Astrocyte of the spinal cord (primary cell): ENCODE measurements at regions not wholly inside any gene's neighbourhood (a gene's known extent, or its start where the extent isn't known, plus 50 kb on each side); places are given as distances from the start of the nearest gene placed in this dataset.

Source experiments
- DNase-seq: peaks from one replicate; pipeline ENCODE4 v3.0.0; 2011; ENCODE audit warnings: low read depth, low spot score
- H3K4me3 ChIP-seq: 2 replicates; pipeline ENCODE4 v1.5.1; 2011; ENCODE audit warnings: low read depth, mild to moderate bottlenecking, low read length, moderate library complexity
- CTCF ChIP-seq: IDR thresholded peaks from 2 replicates; pipeline ENCODE4 v1.5.1; 2012; ENCODE audit warnings: low read depth, mild to moderate bottlenecking, low read length, inconsistent platforms
- in situ Hi-C: cut with HindIII; loops from 2 replicates; pipeline ENCODE4 v1.10.0; 2017; ENCODE audit warnings: low sequenced_read_pairs

- no peak for DNase-seq
- in situ Hi-C loops: no loop called here
- no peak overlapping the region for H3K4me3 ChIP-seq
- TF ChIP-seq CTCF: no peak
Measured at GRCh38 chr22:22085702-22086500, 103.3 kb upstream of the TOP3B start.

- H3K4me3 ChIP-seq: no peak overlapping the region
- in situ Hi-C loops: no loop called here
- DNase-seq: no peak
- TF ChIP-seq CTCF: no peak
Measured at GRCh38 chr22:22084089-22084711, 101.6 kb upstream of the TOP3B start.

GRCh38 chr22:22082960-22083359 lies 100.4 kb upstream of the TOP3B start:
- DNase-seq: no peak
- in situ Hi-C loops: no loop called here
- H3K4me3 ChIP-seq: no peak overlapping the region
- no peak for TF ChIP-seq CTCF

GRCh38 chr22:22082229-22082835 lies 99.7 kb upstream of the TOP3B start:
- in situ Hi-C loops: no loop called here

GRCh38 chr22:22080270-22080669 lies 97.7 kb upstream of the TOP3B start:
- DNase-seq: peak; percentile 9
- H3K4me3 ChIP-seq: no peak overlapping the region
- no peak for TF ChIP-seq CTCF
- in situ Hi-C loops: no loop called here

More at GRCh38 chr22:22082229-22082835, 99.7 kb upstream of the TOP3B start:
- DNase-seq: no peak
- H3K4me3 ChIP-seq: no peak overlapping the region
- no peak for TF ChIP-seq CTCF

GRCh38 chr22:22079404-22080148 lies 97.0 kb upstream of the TOP3B start:
- DNase-seq: no peak
- no peak for TF ChIP-seq CTCF
- no peak overlapping the region for H3K4me3 ChIP-seq
- in situ Hi-C loops: no loop called here
